GM13976 (cell line): ENCODE measurements at regions not wholly inside any gene's neighbourhood (a gene's known extent, or its start where the extent isn't known, plus 50 kb on each side); places are given as distances from the start of the nearest gene placed in this dataset.

Experiments used
- DNase-seq: peaks from one replicate; pipeline ENCODE4 v3.0.0; 2012; ENCODE audit warnings: low spot score
- CTCF ChIP-seq: IDR thresholded peaks from 2 replicates; pipeline ENCODE4 v1.5.1; 2012; ENCODE audit warnings: borderline replicate concordance, mild to moderate bottlenecking; ENCODE audit not compliant: insufficient read depth; ENCODE audit errors: extremely low read depth, missing control alignments, control extremely low read depth
- in situ Hi-C: fragments of 300-500 bp; cut with MboI; formaldehyde crosslinking; loops from one replicate; pipeline ENCODE4 v1.12.0; 2022; ENCODE audit warnings: low sequenced_read_pairs, mixed read lengths, inconsistent platforms; ENCODE audit not compliant: unreplicated experiment

DNA sequence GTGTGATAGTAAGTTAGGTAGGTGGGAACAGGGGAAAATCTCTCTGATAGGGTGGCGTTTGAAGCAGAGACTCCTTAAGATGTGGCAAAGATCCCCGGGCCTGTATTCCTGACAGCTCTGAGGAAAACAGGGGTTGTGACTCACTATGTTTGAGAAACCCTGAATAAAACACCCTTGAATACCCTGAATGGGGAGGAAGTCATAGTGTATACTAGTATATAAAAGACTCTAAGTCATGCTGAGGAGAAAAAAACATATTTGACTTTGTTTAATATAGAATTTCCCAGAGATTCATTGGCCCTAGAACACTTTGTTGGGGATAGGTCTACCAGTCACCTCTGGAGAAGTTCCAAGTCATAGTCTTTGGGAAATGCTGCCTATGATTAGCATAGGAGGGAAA, 590.9 kb downstream of the IRS1 start:
- in situ Hi-C loops, result no loop called here
- DNase-seq, result no peak
- no peak for TF ChIP-seq CTCF

- no peak for DNase-seq
- in situ Hi-C loops, result no loop called here
- no peak for TF ChIP-seq CTCF
Observed at GRCh38 chr2:226207671-226208070, 591.9 kb downstream of the IRS1 start.

DNA sequence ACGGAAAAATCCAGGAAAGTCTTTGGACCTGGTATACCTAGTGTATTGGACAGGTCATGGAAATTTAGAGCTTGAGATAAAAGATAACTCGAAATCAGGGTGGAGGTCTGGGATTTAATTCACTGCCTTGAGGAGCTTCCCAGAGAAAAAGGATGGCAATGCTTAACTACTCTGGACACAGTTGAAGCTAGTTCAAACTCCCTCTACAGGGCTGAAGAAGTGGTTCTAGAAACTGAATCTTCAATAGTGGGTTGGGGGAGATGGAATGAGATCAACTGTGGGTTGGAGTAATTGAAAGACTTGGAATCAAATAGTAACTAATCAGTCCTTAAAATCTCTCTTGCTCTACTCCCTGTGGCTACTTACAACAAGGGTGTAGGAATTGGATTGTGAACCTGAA, 600.1 kb downstream of the IRS1 start:
- DNase-seq, result no peak
- in situ Hi-C loops, result no loop called here
- TF ChIP-seq CTCF, result no peak

GRCh38 chr2:226198956-226199355, 600.7 kb downstream of the IRS1 start:
- no peak for TF ChIP-seq CTCF
- DNase-seq, result no peak
- in situ Hi-C loops, result no loop called here

DNA sequence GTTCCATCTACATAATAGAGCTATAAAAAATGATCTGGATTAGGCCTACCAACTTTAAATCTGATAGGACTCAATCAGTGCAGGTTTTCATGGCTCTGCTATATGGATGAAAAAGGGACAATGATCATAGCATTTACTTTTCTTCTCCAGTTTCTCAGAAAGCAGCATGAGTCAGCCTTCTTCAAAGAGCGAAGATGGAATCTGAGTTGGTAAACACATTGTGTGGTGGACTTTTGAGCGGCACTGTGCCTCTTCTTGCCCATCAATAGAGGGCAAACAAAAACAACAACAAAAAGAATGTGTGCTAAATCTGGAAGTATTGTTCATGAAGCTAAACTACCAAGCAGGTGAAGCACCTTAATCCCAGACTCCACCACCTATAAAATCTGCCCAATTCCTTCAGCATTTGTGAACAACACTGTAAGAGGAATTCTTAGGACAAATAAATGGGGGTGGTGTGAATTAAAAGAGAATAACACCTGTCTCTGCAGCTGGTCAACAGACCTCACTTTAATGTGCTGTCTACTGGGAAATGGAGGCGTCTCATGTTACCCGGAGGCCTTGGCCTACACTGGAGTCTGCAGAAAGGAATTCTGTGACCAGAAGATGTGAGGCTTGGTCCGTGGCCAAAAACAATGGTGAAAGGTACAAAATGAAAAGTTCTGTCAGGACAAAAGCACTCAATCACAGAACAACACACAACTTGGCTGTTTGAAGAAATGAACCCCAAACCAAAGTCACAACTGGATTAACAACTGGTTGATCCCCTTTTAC, 609.0 kb downstream of the IRS1 start:
- TF ChIP-seq CTCF, result no peak
- in situ Hi-C loops, result no loop called here

GRCh38 chr2:226189061-226189460, 610.6 kb downstream of the IRS1 start:
- in situ Hi-C loops, result no loop called here
- no peak for DNase-seq
- no peak for TF ChIP-seq CTCF

More for the DNA sequence above, 609.0 kb downstream of the IRS1 start:
- DNase-seq, result no peak

DNA sequence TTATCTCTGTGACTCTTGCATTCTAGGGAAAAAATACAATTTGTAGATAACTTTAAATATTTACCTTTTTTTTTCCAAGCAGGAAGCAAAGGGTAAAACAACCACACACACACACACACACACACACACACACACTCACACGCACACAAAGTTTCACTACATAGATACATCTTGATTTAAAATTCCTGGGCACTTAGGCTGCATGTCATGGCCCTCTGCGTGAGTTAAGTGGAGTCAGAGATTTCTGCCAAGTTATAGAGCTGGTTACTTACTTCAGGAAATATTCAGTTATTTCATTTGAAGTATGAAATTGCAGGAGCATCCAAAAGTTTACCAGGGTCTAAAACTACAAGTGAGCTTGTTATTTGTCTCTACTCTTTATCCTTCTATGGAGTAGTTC, 612.0 kb downstream of the IRS1 start:
- in situ Hi-C loops, result no loop called here

More for the DNA sequence above, 612.0 kb downstream of the IRS1 start:
- no peak for DNase-seq
- no peak for TF ChIP-seq CTCF
